Immature natural killer cell (primary cell): ENCODE measurements at regions not wholly inside any gene's neighbourhood (a gene's known extent, or its start where the extent isn't known, plus 50 kb on each side); places are given as distances from the start of the nearest gene placed in this dataset.

Experiments
- DNase-seq, 3 donors: peaks; one replicate each; pipeline ENCODE4 v3.0.0; 2022; ENCODE audit warnings: mixed read lengths in 1 of 3
- H3K27ac Mint-ChIP-seq, 6 donors: one replicate each; pipeline ENCODE4 v1.8.0; 2020; ENCODE audit warnings: mixed read lengths in 6 of 6, mild to moderate bottlenecking in 5 of 6, inconsistent platforms in 4 of 6, moderate library complexity in 3 of 6
- H3K27me3 Mint-ChIP-seq, 3 donors: one replicate each; pipeline ENCODE4 v1.8.0; 2020 to 2021; ENCODE audit warnings: low read depth in 3 of 3, mild to moderate bottlenecking in 3 of 3, mixed read lengths in 3 of 3, moderate library complexity in 3 of 3, inconsistent platforms in 1 of 3
- H3K36me3 Mint-ChIP-seq, 3 donors: one replicate each; pipeline ENCODE4 v1.8.0; 2020; ENCODE audit warnings: mixed read lengths in 3 of 3, inconsistent platforms in 2 of 3, mild to moderate bottlenecking in 2 of 3
- H3K4me1 Mint-ChIP-seq, 2 donors: one replicate each; pipeline ENCODE4 v1.8.0; 2020; ENCODE audit warnings: inconsistent platforms in 2 of 2, mild to moderate bottlenecking in 2 of 2, mixed read lengths in 2 of 2, moderate library complexity in 1 of 2
- H3K4me3 Mint-ChIP-seq, 5 donors: one replicate each; pipeline ENCODE4 v1.8.0; 2020; ENCODE audit warnings: mild to moderate bottlenecking in 5 of 5, mixed read lengths in 5 of 5, inconsistent platforms in 3 of 5, moderate library complexity in 3 of 5
- H3K9me3 Mint-ChIP-seq, 6 donors: one replicate each; pipeline ENCODE4 v1.8.0; 2020; ENCODE audit warnings: mild to moderate bottlenecking in 6 of 6, mixed read lengths in 6 of 6, inconsistent platforms in 4 of 6, moderate library complexity in 3 of 6

DNA sequence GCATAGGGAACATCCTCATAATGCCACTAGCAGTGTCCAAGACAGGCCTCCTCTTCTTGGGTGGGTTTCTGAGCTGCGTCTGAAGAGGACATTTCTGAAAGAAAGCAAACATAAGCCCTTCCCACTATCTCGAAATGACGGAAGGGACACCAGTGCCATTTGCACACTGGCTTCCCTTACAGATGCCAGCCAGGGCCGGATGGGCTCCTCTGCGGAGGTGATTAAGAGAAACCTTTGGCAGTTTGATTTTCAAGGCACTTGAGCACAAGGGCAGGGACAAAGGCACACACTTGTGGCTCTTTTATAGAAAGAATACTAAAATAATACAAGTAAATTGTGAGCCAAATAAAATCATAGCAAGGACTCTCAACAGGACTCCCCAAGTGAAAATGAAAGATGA, 106.6 kb upstream of the CELF2 start:
- no peaks in the 10 kb centered on the region for H3K36me3 Mint-ChIP-seq
- no peaks in the 10 kb centered on the region for H3K4me1 Mint-ChIP-seq
- no peaks in the 10 kb centered on the region for H3K9me3 Mint-ChIP-seq
- H3K27ac Mint-ChIP-seq, result no peak overlapping the region
- no peak for DNase-seq
- no peak overlapping the region for H3K4me3 Mint-ChIP-seq
- H3K27me3 Mint-ChIP-seq, result peaks cover 2 to 7% (median 3%) of the 10 kb centered on the region in 3 donors

DNA sequence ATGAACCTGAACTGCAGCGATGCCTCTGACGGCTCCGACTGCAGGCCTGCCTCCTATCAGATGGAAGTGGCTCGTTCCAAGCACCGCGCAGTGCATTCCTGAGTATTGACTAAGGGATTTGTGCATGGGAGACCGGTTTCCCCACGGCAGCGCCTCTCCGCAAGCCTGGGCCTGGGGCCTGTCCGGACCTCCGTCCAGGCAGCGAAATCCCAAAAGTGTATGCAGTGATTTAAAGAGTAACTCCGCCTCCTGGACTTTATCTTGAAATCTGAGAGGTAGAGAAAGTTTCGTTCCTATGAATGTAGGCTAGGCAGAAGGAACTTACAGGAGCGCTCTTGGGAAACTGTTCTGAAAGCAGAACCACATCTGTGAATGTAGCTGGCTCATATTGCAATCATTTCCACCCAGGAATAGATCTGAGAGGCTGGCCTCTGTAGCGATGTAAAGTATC, 106.2 kb upstream of the CELF2 start:
- H3K4me3 Mint-ChIP-seq, result no peak overlapping the region
- H3K27me3 Mint-ChIP-seq, result peaks cover 0 to 7% (median 3%) of the 10 kb centered on the region in 3 donors
- no peak overlapping the region for H3K27ac Mint-ChIP-seq
- no peaks in the 10 kb centered on the region for H3K4me1 Mint-ChIP-seq
- no peaks in the 10 kb centered on the region for H3K9me3 Mint-ChIP-seq
- H3K36me3 Mint-ChIP-seq, result no peaks in the 10 kb centered on the region
- no peak for DNase-seq

DNA sequence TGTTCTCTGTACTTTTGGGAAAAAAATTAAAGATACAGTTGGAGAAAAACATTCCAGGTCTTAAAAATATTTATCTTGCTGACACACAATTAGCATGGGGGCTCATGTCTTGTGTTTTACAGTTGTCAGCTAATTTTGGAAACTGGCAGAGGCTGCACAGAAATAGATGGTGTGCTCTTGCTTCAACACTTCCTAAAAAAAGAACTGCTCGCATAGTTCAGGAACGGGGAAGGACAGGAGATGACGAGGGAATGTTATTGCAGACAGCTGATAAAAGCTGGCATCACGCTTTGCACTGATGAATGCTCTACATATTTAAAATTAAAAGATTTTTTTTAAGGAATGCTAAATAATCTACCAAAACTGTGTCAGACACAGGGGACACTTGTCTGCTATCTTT, 103.5 kb upstream of the CELF2 start:
- no peak for DNase-seq
- peaks cover 0 to 11% (median 3%) of the 10 kb centered on the region in 3 donors for H3K27me3 Mint-ChIP-seq
- H3K4me3 Mint-ChIP-seq, result no peak overlapping the region
- H3K36me3 Mint-ChIP-seq, result no peaks in the 10 kb centered on the region
- no peak overlapping the region for H3K27ac Mint-ChIP-seq
- no peaks in the 10 kb centered on the region for H3K9me3 Mint-ChIP-seq
- H3K4me1 Mint-ChIP-seq, result no peaks in the 10 kb centered on the region

DNA sequence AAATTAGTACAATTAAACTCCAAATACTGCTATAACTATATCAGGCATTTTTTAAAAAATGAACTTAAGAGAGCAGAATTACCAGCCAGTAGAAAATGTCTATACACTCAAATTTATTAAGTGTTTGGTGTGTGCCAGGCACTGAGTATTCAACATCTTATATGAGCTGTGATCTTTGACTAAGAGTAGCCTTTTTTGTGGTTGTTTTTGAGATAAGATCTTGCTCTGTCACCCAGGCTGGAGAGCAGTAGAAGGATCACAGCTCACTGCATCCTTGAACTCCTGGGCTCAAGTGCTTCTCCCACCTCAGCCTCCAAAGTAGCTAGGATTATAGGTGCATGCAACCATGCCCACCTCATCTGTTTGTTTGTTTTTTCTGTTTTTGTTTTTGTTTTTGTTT, 102.5 kb upstream of the CELF2 start:
- Mint-ChIP-seq H3K9me3 (no peaks in the 10 kb centered on the region), H3K27ac (no peak overlapping the region)

DNA sequence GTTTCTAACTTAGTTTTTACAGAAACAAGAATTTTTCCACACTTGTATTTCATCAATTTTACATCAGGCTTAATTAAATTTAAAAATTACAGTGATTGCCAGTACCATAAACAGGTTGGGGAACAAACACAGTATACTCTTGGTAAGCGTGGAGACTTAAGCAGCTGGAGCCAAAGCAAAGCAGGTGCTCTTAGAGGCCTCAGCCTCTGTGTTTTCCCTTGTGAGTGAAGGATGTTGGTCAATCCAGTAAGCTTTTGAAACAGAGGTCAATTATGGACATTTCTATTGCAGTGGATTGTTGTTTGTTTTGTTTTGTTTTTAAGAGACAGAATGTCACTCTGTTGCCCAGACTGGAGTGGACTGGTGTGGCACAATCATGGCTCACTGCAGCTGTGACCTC, 100.6 kb upstream of the CELF2 start:
- Mint-ChIP-seq H3K9me3 (no peaks in the 10 kb centered on the region), H3K27me3 (peaks cover 0 to 15% (median 3%) of the 10 kb centered on the region in 3 donors), H3K4me3 (no peak overlapping the region), H3K27ac (no peak overlapping the region), H3K36me3 (no peaks in the 10 kb centered on the region), H3K4me1 (no peaks in the 10 kb centered on the region)
- DNase-seq, result no peak

More for the DNA sequence above, 102.5 kb upstream of the CELF2 start:
- Mint-ChIP-seq H3K4me1 (no peaks in the 10 kb centered on the region), H3K4me3 (no peak overlapping the region), H3K36me3 (no peaks in the 10 kb centered on the region), H3K27me3 (peaks cover 0 to 16% (median 3%) of the 10 kb centered on the region in 3 donors)
- no peak for DNase-seq

DNA sequence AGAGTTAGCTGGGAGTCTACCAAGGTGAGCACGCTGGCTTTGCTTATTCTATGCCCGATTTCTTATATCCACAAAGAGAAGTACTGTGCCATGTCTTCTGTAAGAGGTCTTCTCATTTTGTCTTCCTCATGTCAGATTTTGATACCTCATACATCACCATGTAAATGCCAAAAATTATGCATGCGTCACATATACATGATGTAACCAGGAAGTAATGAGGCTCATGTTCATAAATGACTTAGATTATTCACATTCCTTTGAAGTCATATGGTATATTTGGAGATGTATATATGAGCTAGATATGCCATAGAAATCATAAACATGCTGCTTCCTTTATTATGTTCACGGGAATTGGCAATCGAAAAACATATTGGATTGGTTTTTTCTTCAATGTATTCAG, 97.7 kb upstream of the CELF2 start:
- peaks cover 0 to 17% (median 0%) of the 10 kb centered on the region in 3 donors for H3K27me3 Mint-ChIP-seq
- H3K27ac Mint-ChIP-seq, result no peak overlapping the region
- H3K4me3 Mint-ChIP-seq, result no peak overlapping the region
- no peaks in the 10 kb centered on the region for H3K36me3 Mint-ChIP-seq
- H3K9me3 Mint-ChIP-seq, result no peaks in the 10 kb centered on the region
- no peak for DNase-seq
- no peaks in the 10 kb centered on the region for H3K4me1 Mint-ChIP-seq

DNA sequence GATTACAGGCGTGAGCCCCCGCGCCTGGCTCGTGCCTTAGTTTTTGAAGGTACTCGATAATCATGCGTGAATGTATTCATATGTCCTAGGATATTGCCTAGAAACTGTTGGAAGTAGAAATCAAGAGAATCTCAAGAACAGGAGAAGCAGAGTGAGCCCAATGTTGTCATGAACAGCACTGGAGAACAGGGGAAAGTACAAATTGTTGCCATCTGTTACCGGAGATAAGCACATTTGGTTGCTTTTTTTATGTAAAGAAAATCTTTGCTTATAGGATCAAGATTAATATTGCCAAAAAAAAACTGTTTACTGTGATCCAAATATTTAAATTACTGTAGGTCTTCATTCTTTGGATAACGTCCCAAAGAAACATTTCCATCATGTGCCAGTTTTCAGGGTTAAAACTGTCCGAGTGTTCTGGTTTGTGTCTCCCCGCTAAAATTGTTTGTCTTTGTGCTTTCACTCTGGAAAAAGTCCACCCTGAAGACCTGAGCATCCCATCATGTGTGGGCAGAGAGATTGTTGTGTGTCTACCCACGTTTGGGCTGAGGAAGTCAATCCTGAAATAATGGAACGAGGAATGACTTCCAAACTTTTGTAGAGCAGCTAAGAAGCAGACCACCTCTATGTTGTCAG, 95.7 kb upstream of the CELF2 start:
- no peak overlapping the region for H3K27ac Mint-ChIP-seq
- H3K4me3 Mint-ChIP-seq, result no peak overlapping the region
- H3K9me3 Mint-ChIP-seq, result no peaks in the 10 kb centered on the region
- no peaks in the 10 kb centered on the region for H3K4me1 Mint-ChIP-seq
- DNase-seq, result no peak
- H3K36me3 Mint-ChIP-seq, result no peaks in the 10 kb centered on the region
- H3K27me3 Mint-ChIP-seq, result peaks cover 0 to 20% (median 4%) of the 10 kb centered on the region in 3 donors

DNA sequence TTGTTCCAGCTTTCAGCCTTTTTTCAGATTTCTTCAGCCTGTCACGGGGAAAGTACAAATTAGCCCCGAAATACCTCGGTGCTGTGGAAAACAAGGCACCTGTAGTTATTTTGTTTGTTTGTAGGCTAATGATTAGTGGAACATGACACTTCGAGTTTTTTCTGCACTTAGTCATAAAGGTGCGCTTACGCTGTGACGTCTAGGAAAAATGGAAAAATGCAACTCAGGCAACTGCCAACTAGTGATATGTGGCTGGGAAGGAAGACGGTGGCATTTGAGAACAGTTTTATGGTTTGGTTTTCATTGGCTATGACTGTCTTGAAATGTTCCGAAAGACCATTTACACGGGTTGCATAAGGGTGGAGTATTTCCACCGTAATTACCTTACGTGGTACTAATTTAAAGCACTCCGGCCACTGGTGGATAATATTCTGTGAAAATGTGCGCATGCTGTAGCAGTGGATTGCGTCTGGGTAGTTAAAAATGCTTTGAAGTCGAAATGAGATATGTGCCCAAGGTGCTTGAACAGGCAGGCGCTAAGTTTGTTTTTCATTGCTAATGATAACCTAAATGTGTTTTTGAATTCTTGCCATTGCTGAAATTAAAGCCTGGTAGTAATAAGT, 94.5 kb upstream of the CELF2 start:
- Mint-ChIP-seq H3K4me3 (no peak overlapping the region), H3K27ac (no peak overlapping the region), H3K4me1 (no peaks in the 10 kb centered on the region), H3K27me3 (peaks cover 0 to 20% (median 5%) of the 10 kb centered on the region in 3 donors), H3K9me3 (no peaks in the 10 kb centered on the region), H3K36me3 (no peaks in the 10 kb centered on the region)
- DNase-seq, result no peak

DNA sequence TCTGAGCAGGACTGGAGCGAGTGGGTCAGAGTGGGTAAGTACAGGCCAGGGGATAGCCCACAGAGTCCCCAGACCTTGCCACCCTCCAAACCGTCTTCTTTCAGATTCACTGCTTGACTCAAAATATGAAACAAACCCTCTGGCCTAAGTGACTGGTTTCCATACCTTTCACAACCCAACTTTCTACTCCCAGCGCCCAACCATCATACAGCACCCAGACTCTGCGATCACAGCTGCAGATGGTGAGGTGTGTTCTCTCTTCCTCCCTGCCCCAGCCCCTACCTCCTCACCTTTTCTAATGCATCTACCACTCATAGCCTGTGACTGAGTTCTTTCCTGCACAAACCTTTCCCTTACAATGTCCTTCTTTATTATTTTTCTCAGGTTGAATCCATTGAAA, 92.0 kb upstream of the CELF2 start:
- H3K4me1 Mint-ChIP-seq, result no peaks in the 10 kb centered on the region
- no peak overlapping the region for H3K27ac Mint-ChIP-seq
- H3K9me3 Mint-ChIP-seq, result no peaks in the 10 kb centered on the region
- no peak overlapping the region for H3K4me3 Mint-ChIP-seq
- no peaks in the 10 kb centered on the region for H3K36me3 Mint-ChIP-seq
- H3K27me3 Mint-ChIP-seq, result peaks cover 0 to 10% (median 5%) of the 10 kb centered on the region in 3 donors
- no peak for DNase-seq

DNA sequence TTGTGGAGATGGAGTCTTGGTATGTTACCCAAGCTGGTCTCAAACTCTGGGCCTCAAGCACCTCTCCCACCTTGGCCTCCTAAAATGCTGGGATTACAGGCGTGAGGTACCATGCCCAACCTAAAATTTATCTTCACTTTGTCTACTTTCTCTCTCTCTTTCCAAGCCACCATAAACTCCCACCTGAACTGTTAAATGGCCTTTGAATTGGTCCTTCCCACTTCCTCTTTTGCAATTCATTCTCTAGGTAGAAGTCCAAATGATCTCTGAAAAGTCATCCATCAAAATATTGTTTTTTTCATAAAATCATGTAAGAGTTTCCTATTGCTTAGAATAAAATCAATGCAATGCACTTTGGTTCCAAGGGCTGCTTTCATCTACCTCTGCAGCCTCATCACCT, 90.1 kb upstream of the CELF2 start:
- Mint-ChIP-seq H3K27ac (no peak overlapping the region), H3K4me1 (no peaks in the 10 kb centered on the region), H3K9me3 (no peaks in the 10 kb centered on the region), H3K4me3 (no peak overlapping the region), H3K27me3 (peaks cover 0 to 12% (median 7%) of the 10 kb centered on the region in 3 donors), H3K36me3 (no peaks in the 10 kb centered on the region)
- no peak for DNase-seq

DNA sequence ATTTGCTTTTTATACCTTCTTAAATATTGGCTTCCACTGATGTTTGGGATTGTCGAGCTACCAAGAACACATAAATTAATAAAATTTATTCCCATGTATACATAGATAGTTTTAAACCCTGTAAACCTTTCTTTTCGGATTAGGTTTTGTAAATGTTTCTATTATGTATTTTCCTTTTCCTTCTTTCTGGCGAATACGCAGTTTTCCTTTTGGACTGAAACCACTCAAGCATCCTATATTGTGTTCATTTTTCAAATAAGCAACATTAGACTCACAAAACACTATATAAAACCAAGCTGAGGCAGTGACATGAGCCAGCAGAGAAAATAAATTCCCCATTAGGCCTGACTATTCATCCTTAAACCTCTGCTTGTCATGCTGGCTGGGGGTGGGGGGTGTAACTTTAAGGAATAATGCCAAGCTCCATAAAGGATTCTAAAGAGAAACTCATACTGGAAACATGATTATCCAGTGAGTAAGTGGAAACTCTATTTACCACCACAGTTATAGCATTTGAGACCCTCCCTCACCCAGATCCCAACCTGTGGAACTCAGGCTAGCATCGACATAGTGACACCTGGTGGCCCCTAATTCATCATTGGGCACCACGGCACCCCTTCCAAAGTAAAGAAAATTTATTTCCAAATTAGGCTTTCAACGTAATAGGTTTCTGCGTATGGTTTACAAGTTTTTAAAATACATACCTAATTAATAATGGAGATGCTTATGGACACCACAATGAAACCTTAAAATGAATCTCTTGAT, 86.5 kb upstream of the CELF2 start:
- no peaks in the 10 kb centered on the region for H3K4me1 Mint-ChIP-seq
- DNase-seq, result no peak
- H3K36me3 Mint-ChIP-seq, result no peaks in the 10 kb centered on the region
- H3K27ac Mint-ChIP-seq, result no peak overlapping the region
- H3K9me3 Mint-ChIP-seq, result no peaks in the 10 kb centered on the region
- H3K27me3 Mint-ChIP-seq, result peaks cover 0 to 5% (median 4%) of the 10 kb centered on the region in 3 donors
- H3K4me3 Mint-ChIP-seq, result no peak overlapping the region

DNA sequence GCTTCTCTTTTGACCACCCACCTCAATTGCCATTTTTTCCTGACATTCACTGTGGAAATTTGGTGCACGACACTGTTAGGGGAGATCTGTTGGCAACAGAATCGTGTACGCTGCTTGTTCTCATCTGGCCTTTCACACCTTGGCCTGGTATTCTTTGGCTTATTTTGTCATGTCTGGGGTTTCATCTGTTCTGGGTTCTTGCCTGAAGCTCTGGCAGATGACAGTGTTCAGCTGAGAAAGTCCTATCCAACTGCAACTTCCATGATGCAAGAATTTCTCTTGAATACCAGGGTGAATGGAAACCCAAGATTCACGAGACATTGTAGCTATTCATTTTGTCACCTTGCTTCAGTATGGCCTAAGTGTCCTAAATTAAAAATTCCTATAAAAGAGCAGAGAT, 82.6 kb upstream of the CELF2 start:
- no peaks in the 10 kb centered on the region for H3K36me3 Mint-ChIP-seq
- H3K27ac Mint-ChIP-seq, result no peak overlapping the region
- no peak for DNase-seq
- H3K27me3 Mint-ChIP-seq, result peaks cover 0 to 4% (median 2%) of the 10 kb centered on the region in 3 donors
- H3K4me1 Mint-ChIP-seq, result no peaks in the 10 kb centered on the region
- H3K9me3 Mint-ChIP-seq, result peaks cover 0 to 1% (median 0%) of the 10 kb centered on the region in 6 donors
- no peak overlapping the region for H3K4me3 Mint-ChIP-seq

DNA sequence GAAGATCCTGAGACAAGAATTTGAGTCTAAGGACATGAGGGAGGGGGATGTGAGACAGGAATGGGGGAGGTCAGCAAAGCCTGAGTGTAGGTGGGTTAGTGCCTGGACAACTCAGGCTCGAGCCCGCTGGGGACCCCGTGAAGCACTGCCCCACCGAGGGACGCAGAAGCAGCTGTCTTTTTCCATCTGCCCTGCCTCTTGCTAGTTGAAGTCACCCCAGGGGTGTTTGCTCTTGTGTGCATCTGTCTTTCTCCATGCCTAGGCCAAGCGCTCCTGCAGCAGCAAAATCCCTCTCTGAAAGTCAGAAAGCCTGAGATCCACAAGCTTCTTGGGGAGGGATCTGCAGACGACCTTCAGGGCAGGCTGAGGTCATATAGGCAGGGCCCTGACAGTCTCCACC, 79.0 kb upstream of the CELF2 start:
- H3K27ac Mint-ChIP-seq, result no peak overlapping the region
- H3K9me3 Mint-ChIP-seq, result peaks cover 0 to 4% (median 0%) of the 10 kb centered on the region in 6 donors
- peaks cover 0 to 3% (median 2%) of the 10 kb centered on the region in 3 donors for H3K27me3 Mint-ChIP-seq
- no peak overlapping the region for H3K4me3 Mint-ChIP-seq
- H3K4me1 Mint-ChIP-seq, result no peaks in the 10 kb centered on the region
- H3K36me3 Mint-ChIP-seq, result no peaks in the 10 kb centered on the region
- DNase-seq, result no peak

DNA sequence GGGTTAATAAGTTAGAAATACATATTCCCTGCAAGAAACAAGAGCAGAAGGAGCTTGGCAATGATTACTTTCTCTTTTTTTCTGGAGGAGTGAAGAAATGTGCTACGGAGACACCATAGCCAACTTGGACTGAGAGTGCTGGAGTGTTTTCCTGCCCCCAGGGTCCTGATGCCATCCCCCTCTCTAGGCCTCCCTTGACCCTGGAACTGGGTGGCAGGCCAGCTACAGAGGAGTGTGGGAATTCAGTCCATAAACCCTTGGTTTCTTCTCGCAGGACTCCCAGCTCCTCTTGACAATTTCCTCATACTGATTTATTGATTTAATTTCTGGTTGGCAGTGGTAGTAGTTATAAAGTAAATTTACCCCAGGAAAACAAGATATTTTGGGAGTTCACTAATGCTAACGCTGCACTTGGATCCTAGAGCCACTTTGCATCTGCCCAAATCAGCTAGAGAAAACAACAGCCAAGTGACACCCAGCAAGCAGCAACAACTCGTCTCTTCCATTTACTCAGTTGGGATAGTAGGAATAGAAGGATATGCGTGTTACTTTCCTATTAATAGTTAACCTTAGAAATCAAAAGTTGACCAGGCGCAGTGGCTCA, 76.4 kb upstream of the CELF2 start:
- Mint-ChIP-seq H3K4me1 (no peaks in the 10 kb centered on the region), H3K9me3 (peaks cover 0 to 6% (median 0%) of the 10 kb centered on the region in 6 donors), H3K27ac (no peak overlapping the region), H3K27me3 (peaks cover 0 to 9% (median 2%) of the 10 kb centered on the region in 3 donors), H3K36me3 (no peaks in the 10 kb centered on the region), H3K4me3 (no peak overlapping the region)
- DNase-seq, result no peak
